IPS-NIHi11 (cell line): ENCODE measurements at regions not wholly inside any gene's neighbourhood (a gene's known extent, or its start where the extent isn't known, plus 50 kb on each side); places are given as distances from the start of the nearest gene placed in this dataset.
"Not testable (repeated sequence)": the region's sequence is repeated elsewhere in the genome, so short reads cannot be mapped to it uniquely, and the experiment has no call there.

ENCODE experiments used
- DNase-seq: peaks from one replicate; pipeline ENCODE4 v3.0.0; 2012; ENCODE audit warnings: mixed read lengths, low spot score

DNA sequence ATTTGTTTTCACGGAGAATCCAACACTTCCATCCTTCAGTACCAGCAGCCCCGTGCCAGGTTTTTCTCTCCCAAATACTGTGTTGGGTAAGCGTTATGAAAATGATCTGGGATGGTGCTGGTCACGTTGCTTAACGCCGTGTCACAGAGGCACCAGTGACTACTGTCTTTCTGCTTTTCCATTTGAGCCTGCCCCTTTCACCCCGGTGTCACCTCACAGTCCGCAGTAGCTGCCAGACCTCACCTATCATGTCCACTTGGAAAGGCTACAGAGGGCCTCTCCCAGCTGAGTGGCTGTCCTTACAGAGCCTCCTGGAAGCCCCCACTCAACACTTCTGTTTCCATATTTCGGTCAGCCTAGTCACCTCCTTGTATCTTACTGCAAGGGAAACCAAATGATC, 176.5 kb upstream of the ARID1B start:
- DNase-seq, result no peak

GRCh38 chr6:156599978-156600590, 177.1 kb upstream of the ARID1B start:
- no peak for DNase-seq

- no peak for DNase-seq
Observed at GRCh38 chr6:156599366-156599765, 177.8 kb upstream of the ARID1B start.

DNA sequence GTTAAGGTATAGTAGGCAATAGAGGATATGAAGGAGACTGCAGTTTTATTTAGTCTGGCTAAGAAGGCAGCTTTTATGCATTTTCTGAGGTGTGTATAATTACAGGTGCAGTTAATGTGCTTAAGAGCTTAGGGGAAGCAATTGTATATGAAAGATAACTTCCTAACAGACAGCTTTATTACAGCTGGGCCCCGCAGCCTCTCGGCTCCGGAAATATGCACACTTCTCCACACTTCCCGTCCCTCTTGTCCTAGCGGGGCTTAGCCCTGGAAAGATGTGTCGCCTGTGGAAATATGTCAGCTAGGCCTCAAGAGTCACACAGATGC, 178.4 kb upstream of the ARID1B start:
- no peak for DNase-seq

DNA sequence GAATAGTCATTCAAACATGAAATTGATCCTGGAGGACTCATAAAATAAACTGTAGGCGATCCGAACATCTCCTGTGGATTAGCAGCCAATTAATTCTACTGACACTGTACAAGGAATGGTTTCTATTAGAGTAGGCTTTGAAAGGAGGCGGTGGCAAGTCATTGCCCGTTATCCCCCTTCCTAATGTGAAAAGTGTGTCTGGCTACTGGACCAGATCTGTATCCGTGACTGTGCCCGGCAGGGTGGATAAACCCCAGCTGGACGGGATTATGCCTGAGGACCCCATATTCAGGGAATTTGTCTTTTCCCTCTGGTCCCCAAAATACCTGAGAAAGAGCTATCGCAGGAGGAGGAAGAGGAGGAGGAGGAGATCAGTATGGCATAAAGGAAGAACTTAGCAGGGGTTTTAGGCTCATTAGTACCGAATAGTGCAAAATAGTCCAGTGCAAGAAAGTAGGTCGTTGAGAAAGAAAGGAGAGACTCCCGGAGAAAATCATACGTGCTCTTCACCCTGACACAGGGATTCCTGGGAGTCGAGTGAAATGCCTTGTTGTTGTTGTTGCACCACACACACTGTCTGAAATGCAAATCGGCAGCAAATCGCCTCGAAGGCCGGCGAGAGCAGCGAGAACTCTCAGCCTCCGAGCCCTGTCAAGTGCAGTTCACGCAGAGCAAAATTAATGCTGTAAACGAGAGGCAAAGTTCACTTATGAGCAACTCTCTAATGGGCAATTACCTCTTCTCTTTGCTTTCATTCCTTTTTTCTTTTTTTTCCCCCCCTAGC, 178.9 kb upstream of the ARID1B start:
- no peak for DNase-seq

- peak; percentile 43 for DNase-seq
Observed at GRCh38 chr6:156597095-156597494, 180.1 kb upstream of the ARID1B start.

DNA sequence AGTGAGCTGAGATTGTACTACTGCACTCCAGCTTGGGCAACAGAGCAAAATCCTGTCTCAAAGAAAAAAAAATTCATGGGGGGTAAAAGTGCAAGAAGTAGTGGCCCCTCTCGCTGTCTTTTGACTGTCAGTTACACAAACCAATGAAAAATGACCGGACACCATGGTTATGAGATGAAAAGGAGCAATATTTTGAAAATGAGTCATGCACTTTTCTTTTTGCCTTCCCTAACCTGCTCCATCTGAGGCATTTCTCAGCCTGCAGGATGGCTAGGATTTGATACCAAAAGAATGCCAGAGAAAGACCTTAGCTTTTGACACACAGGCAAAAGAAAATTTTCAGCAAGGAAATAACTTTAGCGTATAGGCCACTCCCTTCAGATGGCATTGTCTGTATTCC, 181.7 kb upstream of the ARID1B start:
- DNase-seq, result no peak

- no peak for DNase-seq
Observed at GRCh38 chr6:156593893-156594292, 183.3 kb upstream of the ARID1B start.

DNA sequence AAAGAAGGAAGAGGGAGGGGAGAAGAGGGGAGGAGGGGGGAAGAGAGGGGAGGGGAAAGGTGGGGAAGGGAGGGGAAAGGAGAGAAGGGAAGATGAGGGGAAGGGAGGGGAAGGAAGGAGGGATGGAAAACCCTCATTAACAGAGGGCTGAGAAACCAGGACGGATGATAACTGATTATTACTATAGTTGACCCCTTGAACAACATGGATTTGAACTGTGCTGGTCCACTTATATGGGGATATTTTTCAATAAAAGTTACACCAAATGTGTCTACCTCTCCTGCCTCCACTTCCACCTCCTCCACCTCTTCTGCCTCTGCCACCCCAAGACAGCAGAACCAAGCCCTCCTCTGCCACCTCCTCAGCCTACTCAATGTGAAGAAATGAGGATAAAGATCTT, 184.1 kb upstream of the ARID1B start:
- no peak for DNase-seq

GRCh38 chr6:156590482-156590881, 186.7 kb upstream of the ARID1B start:
- DNase-seq, result no peak

- DNase-seq, result no peak
Observed at GRCh38 chr6:156589281-156589680, 187.9 kb upstream of the ARID1B start.

GRCh38 chr6:156587751-156588301, 189.4 kb upstream of the ARID1B start:
- DNase-seq, result no peak

DNA sequence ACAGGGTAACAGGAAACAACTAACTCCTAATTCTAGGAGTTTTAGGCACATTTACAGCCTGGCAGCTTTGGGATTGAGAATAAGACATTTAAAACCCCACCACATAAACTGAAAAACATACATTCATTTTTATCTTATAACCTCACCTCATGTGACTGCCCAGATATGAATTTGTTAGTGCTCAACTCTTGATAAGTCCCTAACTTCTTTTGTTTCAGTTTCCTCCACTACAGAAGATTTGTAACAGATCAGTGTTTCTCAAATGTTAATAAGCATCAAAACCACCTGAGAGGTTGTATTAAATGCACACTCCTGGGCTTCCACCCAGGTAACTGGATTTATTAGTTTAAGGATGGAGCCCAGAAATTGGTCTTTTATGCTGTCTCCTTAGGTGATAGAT, 190.1 kb upstream of the ARID1B start:
- DNase-seq, result no peak

DNA sequence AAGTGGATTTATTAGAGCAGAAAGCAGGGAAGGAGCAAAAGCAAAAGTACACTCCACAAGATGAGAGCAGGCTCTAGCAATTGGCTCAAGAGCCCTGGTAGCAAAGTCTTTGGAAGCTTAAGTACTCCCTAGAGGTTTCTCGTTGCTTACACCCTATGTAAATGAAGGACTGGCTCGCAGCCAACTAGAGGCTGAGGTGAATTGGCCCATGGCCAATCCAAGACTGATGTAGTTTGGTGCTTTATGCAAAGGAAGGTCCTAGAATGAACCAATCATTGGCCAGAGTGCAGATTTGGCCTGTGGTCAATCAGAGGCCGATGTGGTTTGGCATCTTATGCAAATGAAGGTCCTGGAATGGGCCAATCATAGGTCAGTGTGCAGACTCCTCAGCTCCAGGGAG, 191.3 kb upstream of the ARID1B start:
- no peak for DNase-seq

DNA sequence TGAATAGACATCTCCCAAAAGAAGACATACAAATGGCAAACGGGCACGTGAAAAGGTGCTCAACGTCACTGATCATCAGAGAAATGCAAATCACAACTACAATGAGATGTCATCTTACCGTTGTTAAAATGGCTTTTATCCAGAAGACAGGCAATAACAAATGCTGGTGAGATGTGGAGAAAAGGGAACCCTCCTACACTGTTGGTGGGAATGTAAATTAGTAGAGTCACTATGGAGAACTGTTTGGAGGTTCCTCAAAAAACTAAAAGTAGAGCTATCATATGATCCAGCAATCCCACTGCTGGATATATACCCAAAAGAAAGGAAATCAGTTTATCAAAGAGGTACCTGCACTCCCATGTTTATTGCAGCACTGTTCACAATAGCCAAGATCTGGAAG, 193.1 kb upstream of the ARID1B start:
- DNase-seq, result not testable (repeated sequence)

- no peak for DNase-seq
Observed at GRCh38 chr6:156583083-156583482, 194.1 kb upstream of the ARID1B start.

DNA sequence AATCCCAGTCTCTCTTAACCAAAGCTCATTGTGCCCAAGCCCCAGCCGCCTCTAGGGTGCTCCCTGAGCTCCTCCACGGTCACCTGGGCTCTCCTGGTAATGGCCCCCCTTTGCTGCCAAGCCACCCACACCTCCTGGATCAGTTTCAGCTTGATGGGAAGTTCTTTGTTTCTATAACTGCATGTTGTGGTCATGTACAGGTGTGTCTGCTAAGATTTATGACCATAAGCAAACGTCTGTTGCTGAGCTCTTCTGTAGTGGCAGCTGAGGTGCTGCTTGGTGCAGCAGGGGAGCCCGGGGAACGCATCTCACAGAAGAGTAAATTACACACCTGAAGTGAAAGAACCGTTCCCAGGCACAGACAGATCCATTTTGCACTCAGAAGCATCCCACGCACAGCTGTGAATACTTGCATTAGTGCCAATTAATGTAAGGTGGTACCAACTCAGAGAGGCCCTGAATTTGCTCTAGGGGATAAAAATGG, 194.6 kb upstream of the ARID1B start:
- no peak for DNase-seq

DNA sequence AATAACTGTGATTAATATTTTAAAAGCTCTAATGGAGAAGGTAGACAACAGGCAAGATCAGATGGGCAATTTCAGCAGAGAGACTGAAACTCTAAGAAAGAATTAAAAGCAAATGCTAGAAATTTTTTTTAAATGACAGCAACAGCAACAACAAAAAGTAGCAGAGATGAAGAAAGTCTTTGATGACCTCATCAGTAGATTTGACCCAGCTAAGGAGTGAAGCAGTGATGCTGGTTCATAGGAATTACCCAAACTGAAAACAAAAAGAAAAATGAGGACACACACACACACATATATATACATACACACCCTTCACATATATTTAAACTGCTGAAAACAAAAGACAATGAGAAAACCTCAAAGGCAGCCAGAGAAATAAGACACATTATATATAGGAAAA, 197.6 kb upstream of the ARID1B start:
- no peak for DNase-seq

GRCh38 chr6:156577749-156578148, 199.4 kb upstream of the ARID1B start:
- DNase-seq, result no peak

- DNase-seq, result no peak
Observed at GRCh38 chr6:156575361-156575760, 201.8 kb upstream of the ARID1B start.

GRCh38 chr6:156564807-156565149, 212.4 kb upstream of the ARID1B start:
- DNase-seq, result no peak

DNA sequence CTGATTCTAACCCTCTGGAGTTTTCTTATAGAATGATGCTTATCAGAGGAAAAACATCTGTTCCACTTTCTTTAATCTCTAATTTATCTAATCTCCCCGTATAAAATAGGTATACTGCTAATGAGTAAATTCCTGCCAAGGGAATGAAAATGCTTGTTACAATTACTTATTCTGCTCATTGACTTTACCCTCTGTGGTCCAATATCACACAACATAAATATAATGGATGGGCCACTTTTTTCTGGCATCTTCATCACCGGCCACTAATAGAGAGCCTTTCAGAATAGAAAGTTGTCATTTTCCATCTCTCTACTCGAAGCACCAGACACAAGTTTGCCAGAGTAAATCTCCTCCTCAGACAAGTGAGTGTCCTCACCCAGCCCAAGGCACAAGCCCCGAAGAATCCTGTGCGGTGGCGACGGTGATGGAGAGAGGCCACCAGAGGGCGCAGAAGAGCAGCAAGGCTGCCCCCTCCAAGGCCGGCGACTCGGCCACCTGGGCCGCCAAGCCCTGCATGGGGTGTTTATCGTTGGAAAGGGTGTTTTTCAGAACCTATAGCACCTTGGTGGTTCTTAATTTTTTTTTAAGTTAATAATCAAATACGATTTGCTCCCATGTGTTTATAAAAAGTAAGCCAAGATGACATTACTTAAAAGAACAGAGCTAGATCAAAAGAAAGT, 212.9 kb upstream of the ARID1B start:
- DNase-seq, result peak; percentile 91

GRCh38 chr6:156563714-156564113, 213.5 kb upstream of the ARID1B start:
- DNase-seq, result no peak
